ENCODE measurements at regions not wholly inside any gene's neighbourhood (a gene's known extent, or its start where the extent isn't known, plus 50 kb on each side); places are given as distances from the start of the nearest gene placed in this dataset.

- DNase-seq: no peak
Observed at GRCh38 chr19:32146664-32147063, 198.7 kb upstream of the ZNF507 start.

GRCh38 chr19:32150605-32151004, 194.8 kb upstream of the ZNF507 start:
- DNase-seq: no peak

GRCh38 chr19:32154418-32154817, 191.0 kb upstream of the ZNF507 start:
- no peak for DNase-seq

- DNase-seq: no peak
Observed at GRCh38 chr19:32164384-32164992, 180.9 kb upstream of the ZNF507 start.

- DNase-seq: no peak
Observed at GRCh38 chr19:32165141-32165540, 180.3 kb upstream of the ZNF507 start.

- no peak for DNase-seq
Observed at GRCh38 chr19:32165750-32166149, 179.7 kb upstream of the ZNF507 start.

- DNase-seq: no peak
Observed at GRCh38 chr19:32166238-32166637, 179.2 kb upstream of the ZNF507 start.

GRCh38 chr19:32168111-32168510, 177.3 kb upstream of the ZNF507 start:
- DNase-seq: no peak

- no peak for DNase-seq
Observed at GRCh38 chr19:32168606-32169005, 176.8 kb upstream of the ZNF507 start.

GRCh38 chr19:32171719-32172151, 173.7 kb upstream of the ZNF507 start:
- no peak for DNase-seq

- DNase-seq: no peak
Observed at GRCh38 chr19:32172566-32173160, 172.7 kb upstream of the ZNF507 start.

GRCh38 chr19:32173836-32174235, 171.6 kb upstream of the ZNF507 start:
- no peak for DNase-seq

- DNase-seq: no peak
Observed at GRCh38 chr19:32174386-32175113, 170.9 kb upstream of the ZNF507 start.

GRCh38 chr19:32176591-32176990, 168.8 kb upstream of the ZNF507 start:
- no peak for DNase-seq

- no peak for DNase-seq
Observed at GRCh38 chr19:32177686-32178085, 167.7 kb upstream of the ZNF507 start.

- DNase-seq: no peak
Observed at GRCh38 chr19:32178401-32178800, 167.0 kb upstream of the ZNF507 start.

GRCh38 chr19:32178956-32179355, 166.5 kb upstream of the ZNF507 start:
- no peak for DNase-seq

GRCh38 chr19:32181216-32181920, 164.0 kb upstream of the ZNF507 start:
- DNase-seq: no peak

- no peak for DNase-seq
Observed at GRCh38 chr19:32186542-32187330, 158.7 kb upstream of the ZNF507 start.

GRCh38 chr19:32188921-32189320, 156.5 kb upstream of the ZNF507 start:
- DNase-seq: no peak

- DNase-seq: no peak
Observed at GRCh38 chr19:32189956-32190706, 155.3 kb upstream of the ZNF507 start.

GRCh38 chr19:32191921-32192320, 153.5 kb upstream of the ZNF507 start:
- no peak for DNase-seq

All from kidney glomerular epithelial cell (primary cell).